ENCODE measurements at regions not wholly inside any gene's neighbourhood (a gene's known extent, or its start where the extent isn't known, plus 50 kb on each side); places are given as distances from the start of the nearest gene placed in this dataset.
"Not testable (repeated sequence)": the region's sequence is repeated elsewhere in the genome, so short reads cannot be mapped to it uniquely, and the experiment has no call there.

GRCh38 chr12:13562915-13563742 lies 366.6 kb downstream of the EMP1 start:
- no peak for DNase-seq (ENCODE audit: low spot score)

- no peak for DNase-seq (ENCODE audit: low spot score)
These were observed 365.4 kb downstream of the EMP1 start for GRCh38 chr12:13561923-13562322.

- DNase-seq (ENCODE audit: low spot score), result peak; percentile 69
These were observed 362.9 kb downstream of the EMP1 start for GRCh38 chr12:13559318-13559978.

- no peak for DNase-seq (ENCODE audit: low spot score)
These were observed 356.3 kb downstream of the EMP1 start for GRCh38 chr12:13552830-13553229.

- no peak for DNase-seq (ENCODE audit: low spot score)
These were observed 350.8 kb downstream of the EMP1 start for GRCh38 chr12:13547283-13547682.

GRCh38 chr12:13546231-13546630 lies 349.7 kb downstream of the EMP1 start:
- DNase-seq (ENCODE audit: low spot score), result no peak

GRCh38 chr12:13539051-13539450 lies 342.5 kb downstream of the EMP1 start:
- DNase-seq (ENCODE audit: low spot score), result peak; percentile 60

- peak; percentile 82 for DNase-seq (ENCODE audit: low spot score)
These were observed 341.6 kb downstream of the EMP1 start for GRCh38 chr12:13538136-13538535.

GRCh38 chr12:13537623-13538022 lies 341.1 kb downstream of the EMP1 start:
- DNase-seq (ENCODE audit: low spot score), result no peak

GRCh38 chr12:13536219-13536910 lies 339.8 kb downstream of the EMP1 start:
- no peak for DNase-seq (ENCODE audit: low spot score)

GRCh38 chr12:13534645-13535398 lies 338.3 kb downstream of the EMP1 start:
- DNase-seq (ENCODE audit: low spot score), result peak; percentile 50

- no peak for DNase-seq (ENCODE audit: low spot score)
These were observed 337.7 kb downstream of the EMP1 start for GRCh38 chr12:13534242-13534641.

- no peak for DNase-seq (ENCODE audit: low spot score)
These were observed 334.4 kb downstream of the EMP1 start for GRCh38 chr12:13530966-13531365.

- not testable (repeated sequence) for DNase-seq (ENCODE audit: low spot score)
These were observed 329.8 kb downstream of the EMP1 start for GRCh38 chr12:13526185-13526921.

GRCh38 chr12:13523536-13524307 lies 327.2 kb downstream of the EMP1 start:
- DNase-seq (ENCODE audit: low spot score), result no peak

- DNase-seq (ENCODE audit: low spot score), result not testable (repeated sequence)
These were observed 321.5 kb downstream of the EMP1 start for GRCh38 chr12:13518034-13518433.

- no peak for DNase-seq (ENCODE audit: low spot score)
These were observed 313.2 kb downstream of the EMP1 start for GRCh38 chr12:13509740-13510139.

- no peak for DNase-seq (ENCODE audit: low spot score)
These were observed 309.1 kb downstream of the EMP1 start for GRCh38 chr12:13505636-13506035.

GRCh38 chr12:13505224-13505623 lies 308.7 kb downstream of the EMP1 start:
- DNase-seq (ENCODE audit: low spot score), result no peak

GRCh38 chr12:13504736-13505135 lies 308.2 kb downstream of the EMP1 start:
- no peak for DNase-seq (ENCODE audit: low spot score)

- DNase-seq (ENCODE audit: low spot score), result no peak
These were observed 307.5 kb downstream of the EMP1 start for GRCh38 chr12:13504074-13504473.

Measured in LoVo (cell line).